ENCODE measurements at regions not wholly inside any gene's neighbourhood (a gene's known extent, or its start where the extent isn't known, plus 50 kb on each side); places are given as distances from the start of the nearest gene placed in this dataset.

GRCh38 chr2:175500255-175500654, 318.7 kb upstream of the ATP5MC3 start:
- Histone ChIP-seq H3K36me3 (ENCODE audit: control insufficient read depth in 2 of 3, insufficient read depth in 3 of 3, low read length in 3 of 3) (no peaks in the 10 kb centered on the region), H3K4me3 (ENCODE audit: low read length in 3 of 3) (no peak overlapping the region), H3K4me1 (ENCODE audit: control insufficient read depth in 2 of 3, insufficient read depth in 2 of 3, low read depth in 1 of 3, low read length in 3 of 3) (no peaks in the 10 kb centered on the region), H3K27me3 (ENCODE audit: control insufficient read depth, insufficient read depth, low read length) (no peaks in the 10 kb centered on the region), H3K9me3 (ENCODE audit: control insufficient read depth in 2 of 3, insufficient read depth in 1 of 3, low read length in 3 of 3) (peaks cover 0 to 7% (median 2%) of the 10 kb centered on the region in 3 donors), H3K27ac (ENCODE audit: low read depth in 2 of 2, low read length in 2 of 2) (no peak overlapping the region), H3K9ac (ENCODE audit: low read length in 3 of 3) (no peak overlapping the region)
- no peak for TF ChIP-seq CTCF (IDR thresholded peaks at IDR 0.05; ENCODE audit: borderline replicate concordance, extremely low read depth, insufficient read depth)
- DNase-seq (no peak), FAIRE-seq (peak; percentile 25)
- intact Hi-C loops (cut with DNase I) = no loop called here

- Histone ChIP-seq H3K4me3 (ENCODE audit: low read length in 3 of 3) (no peak overlapping the region), H3K36me3 (ENCODE audit: control insufficient read depth in 2 of 3, insufficient read depth in 3 of 3, low read length in 3 of 3) (no peaks in the 10 kb centered on the region), H3K4me1 (ENCODE audit: control insufficient read depth in 2 of 3, insufficient read depth in 2 of 3, low read depth in 1 of 3, low read length in 3 of 3) (no peaks in the 10 kb centered on the region), H3K9me3 (ENCODE audit: control insufficient read depth in 2 of 3, insufficient read depth in 1 of 3, low read length in 3 of 3) (peaks cover 0 to 4% (median 0%) of the 10 kb centered on the region in 3 donors), H3K27me3 (ENCODE audit: control insufficient read depth, insufficient read depth, low read length) (no peaks in the 10 kb centered on the region), H3K27ac (ENCODE audit: low read depth in 2 of 2, low read length in 2 of 2) (no peak overlapping the region), H3K9ac (ENCODE audit: low read length in 3 of 3) (no peak overlapping the region)
- peak in 1 of 5 donors; percentile 17 for DNase-seq
- intact Hi-C loops (cut with DNase I) = no loop called here
- no peak for TF ChIP-seq CTCF (IDR thresholded peaks at IDR 0.05; ENCODE audit: borderline replicate concordance, extremely low read depth, insufficient read depth)
- no peak for FAIRE-seq
Observed at GRCh38 chr2:175490360-175490791, 308.9 kb upstream of the ATP5MC3 start.

GRCh38 chr2:175478096-175478768, 296.7 kb upstream of the ATP5MC3 start:
- H3K9me3 ChIP-seq (ENCODE audit: control insufficient read depth in 2 of 3, insufficient read depth in 1 of 3, low read length in 3 of 3) = no peaks in the 10 kb centered on the region
- FAIRE-seq = no peak
- no peak for DNase-seq
- intact Hi-C loops (cut with DNase I) = no loop called here
- no peak for TF ChIP-seq CTCF (IDR thresholded peaks at IDR 0.05; ENCODE audit: borderline replicate concordance, extremely low read depth, insufficient read depth)
- H3K36me3 ChIP-seq (ENCODE audit: control insufficient read depth in 2 of 3, insufficient read depth in 3 of 3, low read length in 3 of 3) = no peaks in the 10 kb centered on the region
- no peak overlapping the region for H3K9ac ChIP-seq (ENCODE audit: low read length in 3 of 3)
- no peaks in the 10 kb centered on the region for H3K27me3 ChIP-seq (ENCODE audit: control insufficient read depth, insufficient read depth, low read length)
- no peaks in the 10 kb centered on the region for H3K4me1 ChIP-seq (ENCODE audit: control insufficient read depth in 2 of 3, insufficient read depth in 2 of 3, low read depth in 1 of 3, low read length in 3 of 3)
- H3K27ac ChIP-seq (ENCODE audit: low read depth in 2 of 2, low read length in 2 of 2) = no peak overlapping the region
- H3K4me3 ChIP-seq (ENCODE audit: low read length in 3 of 3) = no peak overlapping the region

GRCh38 chr2:175476948-175477347, 295.4 kb upstream of the ATP5MC3 start:
- no peak for TF ChIP-seq CTCF (IDR thresholded peaks at IDR 0.05; ENCODE audit: borderline replicate concordance, extremely low read depth, insufficient read depth)
- no peak overlapping the region for H3K4me3 ChIP-seq (ENCODE audit: low read length in 3 of 3)
- no peaks in the 10 kb centered on the region for H3K9me3 ChIP-seq (ENCODE audit: control insufficient read depth in 2 of 3, insufficient read depth in 1 of 3, low read length in 3 of 3)
- no peaks in the 10 kb centered on the region for H3K36me3 ChIP-seq (ENCODE audit: control insufficient read depth in 2 of 3, insufficient read depth in 3 of 3, low read length in 3 of 3)
- intact Hi-C loops (cut with DNase I) = no loop called here
- DNase-seq (no peak), FAIRE-seq (no peak)
- H3K4me1 ChIP-seq (ENCODE audit: control insufficient read depth in 2 of 3, insufficient read depth in 2 of 3, low read depth in 1 of 3, low read length in 3 of 3) = no peaks in the 10 kb centered on the region
- no peaks in the 10 kb centered on the region for H3K27me3 ChIP-seq (ENCODE audit: control insufficient read depth, insufficient read depth, low read length)
- no peak overlapping the region for H3K9ac ChIP-seq (ENCODE audit: low read length in 3 of 3)
- no peak overlapping the region for H3K27ac ChIP-seq (ENCODE audit: low read depth in 2 of 2, low read length in 2 of 2)

All from kidney (tissue), 13 donors.